NCI-H526 treated with DMSO at 0.1 percent for 48 hours (cell line): ENCODE measurements at regions not wholly inside any gene's neighbourhood (a gene's known extent, or its start where the extent isn't known, plus 50 kb on each side); places are given as distances from the start of the nearest gene placed in this dataset.
A peak's percentile ranks its signal among the peaks of the same experiment; 100 is the strongest.

Experiments
- DNase-seq: peaks from one replicate; lab custom pipeline; 2025; lab: John Stamatoyannopoulos, UW

GRCh38 chr21:24353492-24353891, 1253.8 kb downstream of the MRPL39 start:
- DNase-seq: no peak

GRCh38 chr21:24339406-24339805, 1267.9 kb downstream of the MRPL39 start:
- no peak for DNase-seq

DNA sequence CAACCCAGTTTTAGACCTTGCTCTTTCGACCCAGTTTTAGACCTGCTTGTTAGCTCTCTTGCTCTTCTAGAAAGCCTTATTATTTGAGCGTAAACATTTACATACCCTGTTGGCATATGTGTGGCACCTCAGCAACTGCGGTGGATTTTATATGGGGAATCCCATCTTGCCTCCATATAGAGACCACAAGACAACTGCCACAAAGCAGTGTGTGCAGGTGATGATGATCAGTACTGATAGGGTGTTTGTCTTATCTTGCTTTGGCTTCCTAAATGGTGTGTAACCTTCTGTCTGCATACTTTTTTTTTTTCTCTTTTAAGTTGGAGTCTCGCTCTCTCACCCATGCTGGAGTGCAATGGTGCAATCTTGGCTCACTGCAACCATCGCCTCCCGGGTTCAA, 1270.8 kb downstream of the MRPL39 start:
- no peak for DNase-seq

DNA sequence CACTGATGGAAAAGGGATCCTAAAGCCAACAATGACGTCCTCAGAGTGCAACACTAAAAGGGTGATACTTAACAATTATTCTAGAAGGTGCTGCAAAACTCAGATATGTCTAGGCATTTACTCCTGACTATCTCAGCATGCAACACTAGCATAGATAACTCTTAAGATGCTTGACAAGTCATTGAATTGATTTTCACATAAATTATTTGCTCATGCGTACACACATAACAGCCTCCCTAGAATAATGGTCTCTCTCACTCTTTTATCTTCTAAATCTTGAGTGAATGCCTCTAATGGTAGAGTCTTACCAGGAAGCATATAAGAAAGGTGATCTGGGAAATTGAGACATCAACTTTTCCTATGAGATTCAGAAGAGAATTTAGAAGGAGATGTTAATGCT, 1283.7 kb downstream of the MRPL39 start:
- no peak for DNase-seq

DNA sequence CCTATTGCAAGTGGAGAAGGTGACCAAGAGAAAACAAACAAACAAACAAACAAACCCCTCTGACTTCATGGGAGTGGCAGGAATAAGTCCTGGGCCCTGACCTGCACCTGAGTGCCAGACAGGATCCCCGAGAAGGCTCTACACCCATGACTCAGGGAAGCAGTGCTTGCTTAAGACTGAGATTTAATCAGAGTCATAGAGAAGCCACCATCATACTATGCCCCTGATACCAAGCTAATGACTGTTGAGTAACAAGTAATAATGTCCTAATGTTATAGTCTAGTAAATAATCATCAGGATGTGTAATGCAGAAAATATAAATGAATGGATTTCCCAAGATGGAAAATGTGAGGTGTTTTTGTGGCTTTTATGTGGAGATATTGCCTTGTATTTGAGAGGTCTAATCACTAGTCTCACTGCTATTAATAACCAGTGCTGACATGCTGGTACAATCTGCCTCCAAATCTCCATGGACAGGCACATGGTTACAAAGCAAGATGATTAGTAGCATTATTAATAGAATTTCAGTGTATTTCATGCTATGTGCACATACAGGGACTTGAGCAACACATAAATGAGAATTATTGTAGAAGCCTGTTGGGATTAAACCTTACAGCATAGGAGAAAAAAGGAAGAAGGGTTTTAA, 1290.9 kb downstream of the MRPL39 start:
- DNase-seq: no peak

DNA sequence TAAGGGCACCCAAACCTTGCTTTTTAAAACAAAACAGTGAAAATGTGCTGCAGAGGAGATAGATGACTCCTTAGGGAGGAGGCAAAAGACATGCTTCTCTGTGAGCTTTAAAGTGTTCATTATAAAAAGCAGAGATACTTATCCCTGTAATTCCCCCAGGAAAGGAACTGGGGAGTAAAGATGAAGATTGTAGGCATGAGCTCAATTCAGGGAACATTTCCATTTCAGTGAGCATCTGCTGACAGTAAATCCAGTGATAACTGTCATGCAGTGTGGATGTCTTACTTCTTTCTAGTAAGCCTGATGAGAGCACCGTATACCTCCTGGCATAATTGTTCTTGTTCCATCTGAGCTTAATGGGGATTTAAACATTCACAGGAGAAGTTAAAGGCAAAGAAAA, 1296.5 kb downstream of the MRPL39 start:
- no peak for DNase-seq

DNA sequence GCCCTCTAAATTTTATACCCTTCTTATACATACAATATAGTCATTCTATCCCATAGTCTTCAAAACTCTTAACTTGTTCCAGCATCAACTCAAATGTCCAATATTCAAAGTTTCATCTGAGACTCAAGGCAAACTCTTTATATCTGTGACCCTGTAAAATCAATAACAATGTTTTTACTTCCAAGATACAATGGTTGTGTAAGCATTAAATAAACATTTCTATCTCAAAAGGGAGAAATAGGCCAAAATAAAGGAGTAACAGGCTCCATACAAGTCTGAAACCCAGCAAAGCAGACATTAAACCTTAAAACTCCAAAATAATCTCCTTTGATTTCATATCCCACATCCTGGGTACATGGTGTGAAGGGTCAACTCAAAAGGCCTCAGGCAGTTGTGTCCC, 1299.1 kb downstream of the MRPL39 start:
- DNase-seq: no peak

DNA sequence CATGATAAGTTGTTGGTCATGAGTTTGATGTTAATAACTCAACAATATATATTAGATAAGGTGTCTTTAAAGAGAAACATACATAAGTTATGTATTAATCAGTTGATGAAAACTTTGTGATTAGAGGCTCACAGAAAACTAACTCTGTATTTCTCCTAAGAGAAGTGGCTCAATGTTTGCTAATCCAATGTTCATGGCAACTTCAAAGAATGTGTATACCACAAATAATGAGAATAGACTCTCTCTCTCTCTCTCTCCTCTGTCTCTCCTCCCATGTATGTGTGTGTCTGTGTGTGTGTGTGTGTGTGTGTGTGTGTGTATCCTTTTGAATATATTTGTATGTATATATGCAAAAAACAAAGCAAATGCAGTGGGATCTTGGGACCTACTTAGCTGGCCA, 1304.9 kb downstream of the MRPL39 start:
- no peak for DNase-seq

DNA sequence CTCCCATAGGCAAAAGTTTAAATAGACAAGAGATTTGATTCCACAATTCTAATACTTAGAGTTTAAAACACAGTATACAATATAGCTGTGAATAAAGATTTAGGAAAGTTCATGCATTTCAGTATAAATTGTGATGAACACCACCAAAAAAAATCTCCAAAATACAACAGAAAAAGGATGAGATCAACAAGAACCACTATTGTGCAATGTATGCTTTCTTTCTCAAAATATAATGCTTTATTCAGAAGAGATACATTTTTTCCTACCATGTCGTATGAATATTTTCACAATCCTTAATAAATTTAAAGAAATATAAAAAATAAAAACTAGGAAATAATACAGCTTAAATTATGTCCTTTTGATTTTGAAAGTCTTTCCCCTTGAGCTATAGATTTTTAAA, 1309.2 kb downstream of the MRPL39 start:
- DNase-seq: no peak

GRCh38 chr21:24294171-24294570, 1313.1 kb downstream of the MRPL39 start:
- DNase-seq: no peak

DNA sequence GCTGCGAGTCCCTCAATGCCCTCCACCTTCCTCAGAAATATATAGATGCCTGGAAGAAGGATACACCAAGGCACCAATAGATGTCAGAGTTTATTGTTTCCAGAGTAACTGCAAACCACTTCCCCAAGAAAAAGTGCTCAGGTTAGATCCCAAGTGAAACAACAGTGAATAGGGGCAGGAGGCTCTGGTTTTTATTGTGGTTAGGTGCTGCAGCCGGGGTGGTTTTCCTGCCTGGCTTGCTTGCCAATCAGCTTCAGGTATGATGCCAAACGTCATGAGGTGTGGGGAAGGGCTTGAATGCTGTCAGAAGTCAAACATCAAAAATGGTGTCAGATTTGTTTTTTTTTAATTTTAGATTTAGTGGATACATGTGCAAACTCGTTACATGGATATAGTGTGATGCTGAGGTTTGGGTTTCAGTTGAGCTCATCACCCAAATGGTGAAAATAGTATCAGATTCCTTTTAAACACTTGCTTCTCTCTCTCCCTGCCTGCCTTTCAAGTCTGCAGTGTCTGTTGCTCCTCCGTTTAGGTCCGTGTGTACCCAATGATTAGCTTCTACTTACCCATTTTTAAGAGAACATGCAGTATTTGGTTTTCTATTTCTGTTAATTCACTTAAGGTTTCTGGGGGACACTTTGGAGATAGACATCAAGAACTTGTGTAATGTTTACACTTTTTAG, 1317.0 kb downstream of the MRPL39 start:
- no peak for DNase-seq

GRCh38 chr21:24289539-24289938, 1317.7 kb downstream of the MRPL39 start:
- no peak for DNase-seq

- DNase-seq: no peak
Observed at GRCh38 chr21:24280596-24280995, 1326.7 kb downstream of the MRPL39 start.

GRCh38 chr21:24278711-24279110, 1328.6 kb downstream of the MRPL39 start:
- DNase-seq: no peak

DNA sequence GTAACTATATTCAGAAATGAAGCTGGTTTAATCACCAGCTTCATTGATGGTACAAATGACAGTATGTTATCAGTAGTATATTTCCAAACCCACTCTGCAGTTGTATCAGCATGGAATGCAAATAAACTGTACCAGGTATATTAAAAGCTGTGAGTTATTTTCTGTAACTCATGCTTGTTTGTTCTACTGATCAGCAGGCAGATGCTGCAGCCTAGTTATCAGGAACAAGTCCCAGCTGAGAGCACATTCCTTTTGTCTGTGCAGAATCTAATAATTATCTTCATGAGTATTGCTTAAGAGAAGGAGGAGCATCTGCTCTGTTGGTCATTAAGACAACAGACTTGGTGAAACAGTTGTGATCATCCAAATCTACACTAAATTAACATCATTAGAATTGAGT, 1331.1 kb downstream of the MRPL39 start:
- no peak for DNase-seq

DNA sequence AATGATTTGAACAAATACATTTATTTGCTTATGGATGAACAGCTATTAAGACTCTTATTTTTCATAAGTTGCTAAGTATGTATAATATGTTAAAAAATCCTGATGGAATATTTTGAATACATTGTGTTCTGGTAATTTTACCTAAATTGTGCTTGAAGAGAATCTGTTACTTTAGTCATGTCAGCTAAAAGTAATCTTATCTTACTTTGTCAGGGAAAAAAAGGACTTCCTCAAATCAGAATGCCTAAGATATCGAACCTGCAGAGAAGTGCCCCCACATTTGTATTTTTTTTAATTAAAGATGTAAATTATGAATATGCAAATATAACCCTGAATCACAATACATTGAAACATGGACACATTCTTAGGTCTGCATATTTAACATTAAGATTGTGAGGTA, 1331.7 kb downstream of the MRPL39 start:
- DNase-seq: no peak

DNA sequence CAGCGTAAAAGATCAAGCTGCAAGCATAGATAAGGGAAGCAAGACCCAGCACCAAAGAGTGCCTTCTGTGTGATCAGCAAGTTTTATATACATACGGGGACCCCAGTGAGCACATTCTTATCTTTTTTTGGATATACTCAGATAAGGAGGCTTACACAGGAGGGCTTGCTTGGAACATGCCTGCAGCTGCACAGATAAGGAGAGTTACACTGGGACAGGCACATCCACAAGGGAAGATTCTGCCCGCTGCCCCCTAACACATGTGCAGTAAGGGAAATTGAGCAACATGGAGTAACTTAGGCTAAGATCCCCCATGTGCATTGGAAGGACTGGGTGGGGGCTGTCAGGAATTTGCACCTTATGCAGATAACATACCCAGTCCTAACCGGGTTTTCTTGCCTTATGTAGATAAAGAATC, 1334.8 kb downstream of the MRPL39 start:
- no peak for DNase-seq

DNA sequence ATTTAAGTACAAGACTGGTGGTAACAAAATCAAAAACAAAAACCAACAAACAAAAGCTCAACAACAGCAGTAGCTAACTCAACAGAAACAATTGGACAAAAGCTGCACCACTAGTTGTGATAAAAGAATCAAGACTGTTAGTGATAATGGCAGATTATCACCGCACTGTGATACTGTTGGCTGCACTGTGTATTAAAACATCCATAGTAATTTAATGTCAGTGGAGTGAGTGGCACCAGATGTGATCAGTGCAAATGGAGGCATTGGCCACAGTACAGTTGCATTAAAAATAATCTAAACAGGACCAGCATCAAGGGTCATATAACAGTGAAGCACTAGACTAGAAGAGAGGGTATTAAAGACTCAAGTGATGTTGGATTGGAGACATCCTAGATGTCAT, 1341.3 kb downstream of the MRPL39 start:
- no peak for DNase-seq

DNA sequence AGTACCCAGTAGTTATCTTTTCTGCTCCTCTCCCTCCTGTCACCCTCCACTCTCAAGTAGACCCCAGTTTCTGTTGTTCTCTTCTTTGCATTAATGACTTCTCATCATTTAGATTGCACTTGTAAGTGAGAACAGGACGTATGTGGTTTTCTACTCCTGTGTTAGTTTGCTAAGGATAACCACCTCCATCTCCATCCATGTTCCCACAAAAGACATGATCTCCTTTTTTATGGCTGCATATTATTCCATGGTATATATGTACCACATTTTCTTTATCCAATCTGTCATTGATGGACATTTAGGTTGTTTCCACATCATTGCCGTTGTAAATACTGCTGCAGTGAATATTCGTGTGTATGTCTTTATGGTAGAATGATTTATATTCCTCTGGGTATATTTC, 1346.5 kb downstream of the MRPL39 start:
- DNase-seq: no peak

- no peak for DNase-seq
Observed at GRCh38 chr21:24259241-24259640, 1348.0 kb downstream of the MRPL39 start.

DNA sequence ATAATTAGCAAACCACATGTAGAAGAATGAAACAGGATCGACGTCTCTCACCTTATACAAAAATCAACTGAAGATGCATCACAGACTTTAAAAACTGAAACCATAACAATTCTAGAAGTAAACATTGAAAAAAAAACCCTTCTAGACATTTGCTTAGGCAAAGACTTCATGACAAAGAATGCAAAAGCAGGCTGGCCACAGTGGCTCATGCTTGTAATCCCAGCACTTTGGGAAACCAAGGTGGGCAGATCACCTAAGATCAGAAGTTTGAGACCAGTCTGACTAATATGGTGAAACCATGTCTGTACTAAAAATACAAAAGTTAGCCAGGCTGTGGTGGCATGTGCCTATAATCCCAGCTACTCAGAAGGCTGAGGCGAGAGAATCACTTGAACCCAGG, 1351.7 kb downstream of the MRPL39 start:
- no peak for DNase-seq

DNA sequence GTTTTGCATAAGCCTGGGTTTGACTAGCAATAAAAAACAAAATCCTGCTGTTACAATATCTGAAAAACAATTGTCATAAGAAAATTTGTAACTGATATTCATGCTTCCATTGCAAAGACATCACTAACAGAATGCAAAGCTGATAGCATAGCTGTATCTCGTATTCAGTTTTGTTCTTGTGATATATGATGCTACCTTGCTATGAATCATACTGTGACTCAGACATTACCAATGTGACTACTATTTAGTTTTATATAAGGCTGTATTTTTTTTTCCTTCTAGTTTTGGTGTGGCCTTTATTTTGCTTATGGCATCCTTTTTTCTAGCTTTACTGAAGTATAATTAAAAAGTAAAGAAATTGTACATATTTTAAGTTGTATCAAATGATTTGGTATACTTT, 1381.8 kb downstream of the MRPL39 start:
- DNase-seq: peak; percentile 42

GRCh38 chr21:24224422-24224821, 1382.9 kb downstream of the MRPL39 start:
- DNase-seq: peak; percentile 30

GRCh38 chr21:24223624-24224023, 1383.7 kb downstream of the MRPL39 start:
- no peak for DNase-seq
